ENCODE measurements at regions not wholly inside any gene's neighbourhood (a gene's known extent, or its start where the extent isn't known, plus 50 kb on each side); places are given as distances from the start of the nearest gene placed in this dataset.

DNA sequence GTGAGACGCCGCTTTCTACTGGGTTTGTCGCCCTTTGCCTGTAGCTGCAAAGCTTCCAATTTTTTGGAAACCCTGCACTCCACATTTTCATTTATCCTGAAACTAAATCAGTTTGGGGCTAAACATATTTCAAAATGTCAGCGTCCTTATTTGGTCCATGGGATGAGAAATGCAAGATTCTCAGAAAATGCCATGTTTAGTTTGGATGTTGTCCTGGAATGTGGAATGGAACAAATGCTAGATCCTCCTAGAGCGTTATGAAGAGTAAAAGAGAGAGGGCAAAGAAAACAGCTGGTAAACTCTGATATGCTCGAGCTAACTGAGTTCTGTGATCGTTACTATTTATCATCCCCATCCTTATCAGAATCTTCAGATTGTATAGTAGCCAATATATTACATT, 236.9 kb downstream of the KLF6 start:
- no peak for TF ChIP-seq POLR2A (IDR thresholded peaks at IDR 0.05; ENCODE audit: low read depth, low read length)
- no peak for TF ChIP-seq POLR2AphosphoS5 (IDR thresholded peaks at IDR 0.05; ENCODE audit: low read depth, low read length)
- TF ChIP-seq TAF1 (IDR thresholded peaks at IDR 0.05; ENCODE audit: borderline replicate concordance, low read depth, low read length) = no peak
- DNase-seq (ENCODE audit: insufficient read length) (no peak), FAIRE-seq (no peak)

DNA sequence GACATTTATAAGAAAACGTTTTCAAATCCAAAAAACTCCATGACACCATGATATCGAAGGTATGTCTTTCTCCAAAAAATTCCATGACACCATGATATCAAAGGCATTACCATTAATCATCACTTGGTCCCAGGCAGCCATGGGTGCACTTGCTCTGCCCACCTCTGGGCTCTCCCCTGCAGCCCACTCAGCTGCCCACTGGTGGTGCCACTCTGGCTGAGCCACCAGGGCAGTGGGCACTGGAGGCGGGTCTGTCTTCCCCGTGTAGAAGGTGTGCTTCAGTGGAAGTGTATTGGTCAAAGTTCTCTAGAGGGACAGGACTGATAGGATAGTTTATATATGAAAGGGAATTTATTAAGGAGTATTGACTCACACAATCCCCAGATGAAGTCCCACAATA, 240.4 kb downstream of the KLF6 start:
- FAIRE-seq (no peak), DNase-seq (ENCODE audit: insufficient read length) (no peak)
- TF ChIP-seq TAF1 (IDR thresholded peaks at IDR 0.05; ENCODE audit: borderline replicate concordance, low read depth, low read length) (no peak), POLR2A (IDR thresholded peaks at IDR 0.05; ENCODE audit: low read depth, low read length) (no peak), POLR2AphosphoS5 (IDR thresholded peaks at IDR 0.05; ENCODE audit: low read depth, low read length) (no peak)

DNA sequence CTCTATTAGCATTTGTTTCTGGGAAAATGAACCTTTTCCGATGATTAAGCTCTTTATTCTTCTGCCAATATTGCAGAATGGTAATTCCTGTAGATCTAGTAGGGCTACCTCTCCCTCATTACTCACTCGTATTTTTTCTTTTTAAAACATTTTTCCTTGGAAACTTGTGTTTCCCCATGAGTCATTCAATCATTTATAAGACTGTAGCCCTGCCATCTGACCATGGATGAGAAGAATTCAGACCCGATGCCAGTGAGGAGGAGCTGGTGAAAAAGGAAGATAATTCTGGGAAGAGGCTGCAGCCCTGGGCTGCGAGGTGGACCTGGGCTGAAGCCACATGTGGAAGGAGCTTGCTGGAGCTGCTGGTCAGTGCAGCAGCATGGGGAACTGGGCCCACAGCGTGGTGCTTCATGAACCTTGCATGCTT, 242.8 kb downstream of the KLF6 start:
- no peak for FAIRE-seq
- TF ChIP-seq POLR2AphosphoS5 (IDR thresholded peaks at IDR 0.05; ENCODE audit: low read depth, low read length) (no peak), POLR2A (IDR thresholded peaks at IDR 0.05; ENCODE audit: low read depth, low read length) (no peak), TAF1 (IDR thresholded peaks at IDR 0.05; ENCODE audit: borderline replicate concordance, low read depth, low read length) (no peak)
- DNase-seq (ENCODE audit: insufficient read length) = no peak

DNA sequence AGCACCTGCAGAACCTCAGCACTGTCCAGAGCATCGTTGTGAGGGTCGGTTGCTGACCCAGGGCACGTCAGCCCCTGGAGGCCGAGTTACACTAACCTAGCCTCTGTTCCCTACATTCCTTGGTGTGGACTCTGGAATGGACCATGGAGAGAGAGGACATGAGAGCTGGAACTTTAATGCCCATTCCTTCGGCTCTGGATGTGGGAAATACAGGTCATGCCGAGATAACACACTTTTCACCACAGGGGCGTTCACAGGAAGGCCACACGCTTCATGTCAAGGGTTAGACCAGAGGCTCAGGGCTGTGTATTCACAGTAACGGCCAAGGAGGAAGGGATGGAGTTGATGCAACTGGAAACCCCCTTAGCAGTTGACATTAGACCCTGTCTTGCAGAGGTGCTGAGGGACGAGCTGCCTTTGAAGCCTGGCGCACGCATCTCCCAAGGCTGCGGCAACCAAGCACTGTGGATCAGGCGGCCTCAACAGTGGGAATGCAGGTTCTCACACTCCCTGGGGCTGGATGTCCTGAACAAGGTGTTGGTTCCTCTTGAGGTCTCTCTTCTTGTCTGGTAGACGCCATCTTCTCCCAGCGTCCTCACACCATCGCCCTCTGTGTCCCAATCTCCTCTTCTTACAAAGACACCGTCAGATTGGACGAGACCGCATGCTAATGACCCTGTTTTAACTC, 245.2 kb downstream of the KLF6 start:
- no peak for TF ChIP-seq TAF1 (IDR thresholded peaks at IDR 0.05; ENCODE audit: borderline replicate concordance, low read depth, low read length)
- TF ChIP-seq POLR2AphosphoS5 (IDR thresholded peaks at IDR 0.05; ENCODE audit: low read depth, low read length) = no peak
- FAIRE-seq (no peak), DNase-seq (ENCODE audit: insufficient read length) (no peak)

DNA sequence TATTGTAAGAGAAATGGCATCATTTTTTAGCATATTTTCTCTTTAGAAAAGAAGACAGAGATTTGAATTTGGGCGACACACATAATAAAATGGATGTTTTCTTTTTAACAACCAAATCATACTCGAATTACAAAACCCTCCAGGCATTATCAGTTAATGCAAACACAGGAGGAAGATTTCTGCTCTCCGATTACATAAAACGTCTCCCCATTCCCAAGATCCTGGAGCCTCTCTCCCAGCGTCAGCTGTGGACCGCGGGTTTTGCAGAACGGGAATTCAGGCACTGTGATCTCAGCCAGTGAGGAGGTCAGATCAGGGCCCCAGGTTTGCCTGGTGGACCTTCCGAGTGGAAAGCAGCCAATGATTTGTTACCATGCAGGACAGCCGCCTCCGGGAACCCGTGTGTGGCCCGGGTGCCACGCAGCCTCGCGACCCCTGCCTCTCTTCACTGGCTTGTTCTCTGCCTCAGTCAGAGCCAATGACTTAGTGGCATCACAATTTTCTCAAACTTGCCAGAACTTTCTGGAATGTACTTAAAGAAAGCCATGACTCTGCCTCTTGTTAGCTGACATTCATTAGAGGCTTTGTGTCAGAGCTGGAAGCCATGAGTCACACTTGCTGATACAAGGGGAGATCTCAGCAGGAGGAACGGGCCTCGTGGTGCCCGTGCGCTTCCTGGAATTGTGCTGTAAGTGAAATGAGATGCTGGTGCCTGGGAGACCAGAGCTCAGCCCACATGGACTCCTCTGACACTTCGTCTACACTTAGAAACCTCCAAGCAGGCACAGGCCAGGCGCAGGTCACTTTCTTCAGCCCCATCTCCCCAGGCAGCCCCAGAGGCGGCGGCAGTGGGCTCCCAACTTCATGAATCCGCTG, 246.1 kb downstream of the KLF6 start:
- DNase-seq (ENCODE audit: insufficient read length) (no peak), FAIRE-seq (no peak)

DNA sequence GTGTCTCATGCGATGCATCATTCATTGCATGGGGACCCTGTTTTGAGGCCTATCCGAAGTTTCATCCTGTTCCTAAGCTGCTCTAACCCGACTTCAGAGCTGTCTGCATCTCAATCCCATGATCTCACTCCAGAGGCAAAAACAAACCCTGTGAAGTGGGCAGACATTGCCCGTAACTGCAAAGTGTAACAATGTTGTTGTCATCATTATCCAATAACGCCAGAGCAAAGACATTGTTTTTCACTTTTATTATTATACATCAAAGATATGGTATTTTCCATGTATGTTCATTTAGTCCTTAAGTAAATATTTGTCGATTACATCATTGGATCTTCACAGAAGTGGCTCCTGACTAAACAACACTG, 246.7 kb downstream of the KLF6 start:
- FAIRE-seq (no peak), DNase-seq (ENCODE audit: insufficient read length) (no peak)
- no peak for TF ChIP-seq POLR2AphosphoS5 (IDR thresholded peaks at IDR 0.05; ENCODE audit: low read depth, low read length)
- TF ChIP-seq POLR2A (IDR thresholded peaks at IDR 0.05; ENCODE audit: low read depth, low read length) = no peak
- no peak for TF ChIP-seq TAF1 (IDR thresholded peaks at IDR 0.05; ENCODE audit: borderline replicate concordance, low read depth, low read length)

More for the DNA sequence above, 246.1 kb downstream of the KLF6 start:
- TF ChIP-seq POLR2A (IDR thresholded peaks at IDR 0.05; ENCODE audit: low read depth, low read length) = no peak
- no peak for TF ChIP-seq TAF1 (IDR thresholded peaks at IDR 0.05; ENCODE audit: borderline replicate concordance, low read depth, low read length)
- no peak for TF ChIP-seq POLR2AphosphoS5 (IDR thresholded peaks at IDR 0.05; ENCODE audit: low read depth, low read length)

DNA sequence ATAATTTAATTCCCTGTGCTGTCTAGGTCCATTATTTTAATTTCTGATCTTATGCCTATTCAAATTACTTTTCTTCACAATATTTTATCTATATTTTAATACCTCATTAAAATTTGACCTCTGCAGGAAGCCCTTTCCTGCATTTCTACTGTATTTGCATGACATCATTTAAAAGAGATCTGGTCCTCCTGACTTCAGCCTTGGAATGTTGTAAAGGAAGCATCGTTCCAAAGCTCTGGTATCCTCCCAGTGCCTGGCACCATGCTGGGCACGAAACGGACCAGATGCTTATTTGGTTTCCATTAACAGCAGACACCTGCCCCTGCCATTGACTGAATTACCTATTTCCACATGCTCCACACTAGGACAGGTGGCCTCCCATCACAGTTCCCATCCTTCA, 247.5 kb downstream of the KLF6 start:
- FAIRE-seq (no peak), DNase-seq (ENCODE audit: insufficient read length) (no peak)
- TF ChIP-seq POLR2A (IDR thresholded peaks at IDR 0.05; ENCODE audit: low read depth, low read length) (no peak), TAF1 (IDR thresholded peaks at IDR 0.05; ENCODE audit: borderline replicate concordance, low read depth, low read length) (no peak), POLR2AphosphoS5 (IDR thresholded peaks at IDR 0.05; ENCODE audit: low read depth, low read length) (no peak)

DNA sequence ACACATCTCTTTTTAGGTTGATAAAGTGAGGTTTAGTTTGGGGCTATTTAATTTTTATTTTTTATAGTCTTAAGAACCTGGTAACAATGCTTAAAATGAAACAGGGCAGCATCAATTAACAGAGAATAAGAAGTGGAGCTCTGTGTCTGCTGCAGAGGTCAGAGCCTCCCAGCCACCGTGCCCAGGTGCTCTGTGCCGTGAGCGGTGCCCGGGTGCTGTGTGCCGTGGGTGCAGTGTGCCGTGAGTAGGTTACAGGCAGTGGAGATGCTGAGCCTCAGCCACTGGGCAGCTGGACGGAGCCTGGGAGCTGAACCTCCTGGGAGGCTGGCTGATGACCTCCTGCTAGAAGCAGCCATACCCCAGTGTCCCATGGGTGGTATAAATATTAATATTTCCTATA, 250.0 kb downstream of the KLF6 start:
- TF ChIP-seq POLR2AphosphoS5 (IDR thresholded peaks at IDR 0.05; ENCODE audit: low read depth, low read length) (no peak), POLR2A (IDR thresholded peaks at IDR 0.05; ENCODE audit: low read depth, low read length) (no peak), TAF1 (IDR thresholded peaks at IDR 0.05; ENCODE audit: borderline replicate concordance, low read depth, low read length) (no peak)
- DNase-seq (ENCODE audit: insufficient read length) = no peak

DNA sequence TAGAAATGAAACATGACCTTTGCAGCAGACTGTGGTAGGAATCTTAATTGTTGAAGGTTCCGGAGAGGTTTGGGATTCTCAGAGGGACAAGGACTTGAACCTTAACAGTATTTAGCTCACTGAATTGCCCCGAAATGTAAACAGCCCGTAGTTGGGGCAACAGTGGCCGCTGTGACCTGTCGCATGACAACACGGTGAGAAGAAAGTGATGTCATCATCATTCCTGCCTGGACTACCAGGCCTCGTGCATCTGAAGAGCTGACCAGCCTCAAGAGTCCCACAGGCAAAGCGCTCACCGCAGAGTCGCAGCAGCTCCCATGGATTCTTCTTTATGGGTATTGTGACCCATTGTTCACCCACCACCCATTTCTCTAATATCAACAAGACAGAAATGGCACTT, 250.6 kb downstream of the KLF6 start:
- TF ChIP-seq POLR2AphosphoS5 (IDR thresholded peaks at IDR 0.05; ENCODE audit: low read depth, low read length) = no peak
- no peak for TF ChIP-seq POLR2A (IDR thresholded peaks at IDR 0.05; ENCODE audit: low read depth, low read length)
- no peak for TF ChIP-seq TAF1 (IDR thresholded peaks at IDR 0.05; ENCODE audit: borderline replicate concordance, low read depth, low read length)
- no peak for DNase-seq (ENCODE audit: insufficient read length)
- FAIRE-seq = no peak

More for the DNA sequence above, 250.0 kb downstream of the KLF6 start:
- FAIRE-seq = no peak

DNA sequence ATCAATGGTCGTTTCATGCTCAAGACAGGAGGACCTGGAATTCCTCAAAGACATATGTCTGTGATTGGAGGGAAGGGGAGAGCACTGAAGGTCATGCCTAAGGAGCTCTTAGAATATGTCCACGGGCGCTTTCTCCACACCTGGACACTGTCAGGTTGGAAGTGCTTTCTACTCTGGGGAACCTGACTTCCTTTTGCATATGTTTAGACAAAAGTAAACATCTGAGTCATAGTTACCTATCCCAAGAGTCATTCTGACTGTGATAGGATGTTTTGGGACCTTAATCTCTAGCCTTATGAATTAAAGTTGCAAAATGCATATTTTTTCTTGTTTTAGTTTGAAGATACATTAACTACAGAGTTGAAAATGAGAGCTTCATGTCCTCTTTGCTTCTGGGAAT, 251.7 kb downstream of the KLF6 start:
- TF ChIP-seq POLR2A (IDR thresholded peaks at IDR 0.05; ENCODE audit: low read depth, low read length) (no peak), TAF1 (IDR thresholded peaks at IDR 0.05; ENCODE audit: borderline replicate concordance, low read depth, low read length) (no peak), POLR2AphosphoS5 (IDR thresholded peaks at IDR 0.05; ENCODE audit: low read depth, low read length) (no peak)
- no peak for FAIRE-seq
- no peak for DNase-seq (ENCODE audit: insufficient read length)

DNA sequence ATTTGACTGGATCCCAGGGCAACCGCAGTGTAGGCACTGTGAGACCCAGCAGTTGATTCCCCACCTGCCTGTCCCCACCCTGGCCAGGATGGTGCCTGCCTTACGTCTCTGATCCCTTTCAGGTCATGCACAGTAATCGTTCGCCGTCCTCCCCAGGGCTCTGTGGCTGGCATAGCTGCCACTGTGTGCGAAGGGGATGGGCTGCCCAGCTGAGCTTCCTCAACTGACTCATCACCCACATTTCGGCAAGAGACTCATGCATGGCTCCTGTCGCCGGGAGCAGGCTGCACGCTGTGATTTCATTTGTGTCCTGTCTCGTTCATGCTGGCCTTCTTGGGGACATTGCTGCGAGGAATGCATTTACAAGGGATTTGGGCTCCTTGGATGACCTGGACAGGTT, 252.4 kb downstream of the KLF6 start:
- no peak for FAIRE-seq
- TF ChIP-seq POLR2A (IDR thresholded peaks at IDR 0.05; ENCODE audit: low read depth, low read length) (no peak), POLR2AphosphoS5 (IDR thresholded peaks at IDR 0.05; ENCODE audit: low read depth, low read length) (no peak), TAF1 (IDR thresholded peaks at IDR 0.05; ENCODE audit: borderline replicate concordance, low read depth, low read length) (no peak)

DNA sequence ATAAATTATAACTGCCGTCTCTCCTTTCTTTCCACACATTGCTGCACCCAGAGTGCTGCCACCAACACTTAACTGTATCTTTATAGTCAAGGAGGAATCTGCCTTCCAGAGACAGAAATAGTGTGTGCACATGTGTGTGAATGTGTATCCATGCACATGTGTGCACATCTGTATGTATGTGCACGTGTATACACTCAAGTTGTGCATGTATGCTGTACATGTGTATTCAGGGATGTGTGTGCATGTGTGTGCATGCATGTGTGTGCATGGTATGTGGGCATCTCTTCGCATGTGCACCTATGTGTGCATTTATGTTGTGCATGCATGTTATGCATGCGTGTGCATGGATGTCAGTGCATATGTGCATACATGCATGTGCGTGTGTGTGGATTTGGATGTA, 253.3 kb downstream of the KLF6 start:
- DNase-seq (ENCODE audit: insufficient read length) (no peak), FAIRE-seq (no peak)
- TF ChIP-seq TAF1 (IDR thresholded peaks at IDR 0.05; ENCODE audit: borderline replicate concordance, low read depth, low read length) (no peak), POLR2AphosphoS5 (IDR thresholded peaks at IDR 0.05; ENCODE audit: low read depth, low read length) (no peak), POLR2A (IDR thresholded peaks at IDR 0.05; ENCODE audit: low read depth, low read length) (no peak)

More for the DNA sequence above, 252.4 kb downstream of the KLF6 start:
- no peak for DNase-seq (ENCODE audit: insufficient read length)

Measured in GM12892 (cell line).